ENCODE measurements at regions not wholly inside any gene's neighbourhood (a gene's known extent, or its start where the extent isn't known, plus 50 kb on each side); places are given as distances from the start of the nearest gene placed in this dataset.

- H3K27ac ChIP-seq, result no peak overlapping the region
- TF ChIP-seq CTCF (conservative IDR thresholded peaks at IDR 0.05), result no peak
Measured at GRCh38 chr4:65983061-65983460, 312.8 kb upstream of the EPHA5 start.

GRCh38 chr4:65976287-65976686 is 306.0 kb upstream of the EPHA5 start:
- TF ChIP-seq CTCF (conservative IDR thresholded peaks at IDR 0.05), result no peak
- no peak overlapping the region for H3K27ac ChIP-seq

- no peak overlapping the region for H3K27ac ChIP-seq
- no peak for TF ChIP-seq CTCF (conservative IDR thresholded peaks at IDR 0.05)
Measured at GRCh38 chr4:65973186-65973585, 302.9 kb upstream of the EPHA5 start.

GRCh38 chr4:65971686-65972085 is 301.4 kb upstream of the EPHA5 start:
- H3K27ac ChIP-seq, result no peak overlapping the region
- TF ChIP-seq CTCF (conservative IDR thresholded peaks at IDR 0.05), result no peak

GRCh38 chr4:65968831-65969558 is 298.7 kb upstream of the EPHA5 start:
- H3K27ac ChIP-seq, result no peak overlapping the region
- TF ChIP-seq CTCF (conservative IDR thresholded peaks at IDR 0.05), result no peak

- no peak overlapping the region for H3K27ac ChIP-seq
- TF ChIP-seq CTCF (conservative IDR thresholded peaks at IDR 0.05), result no peak
Measured at GRCh38 chr4:65960751-65961150, 290.5 kb upstream of the EPHA5 start.

- no peak for TF ChIP-seq CTCF (conservative IDR thresholded peaks at IDR 0.05)
- no peak overlapping the region for H3K27ac ChIP-seq
Measured at GRCh38 chr4:65954416-65954815, 284.1 kb upstream of the EPHA5 start.
